Neuronal stem cell (in vitro differentiated cells): ENCODE measurements at regions not wholly inside any gene's neighbourhood (a gene's known extent, or its start where the extent isn't known, plus 50 kb on each side); places are given as distances from the start of the nearest gene placed in this dataset.
"Not testable (repeated sequence)": the region's sequence is repeated elsewhere in the genome, so short reads cannot be mapped to it uniquely, and the experiment has no call there.

Experiments
- DNase-seq: peaks from one replicate; pipeline ENCODE4 v3.0.0-alpha.2; 2013; ENCODE audit warnings: low spot score
- H2AFZ ChIP-seq: one replicate; pipeline ENCODE4 v1.6.1; 2013; ENCODE audit warnings: mild to moderate bottlenecking, low read length, inconsistent platforms
- H2AK5ac ChIP-seq: 2 replicates; pipeline ENCODE4 v1.6.1; 2013; ENCODE audit warnings: low read depth, mild to moderate bottlenecking, inconsistent platforms, low read length, moderate library complexity, mixed read lengths
- H2BK120ac ChIP-seq: 2 replicates; pipeline ENCODE4 v1.6.1; 2013; ENCODE audit warnings: low read depth, mild to moderate bottlenecking, inconsistent platforms, low read length, moderate library complexity, mixed read lengths
- H2BK12ac ChIP-seq: one replicate; pipeline ENCODE4 v1.6.1; 2013; ENCODE audit warnings: low read length, inconsistent platforms
- H2BK15ac ChIP-seq: 2 replicates; pipeline ENCODE4 v1.6.1; 2013; ENCODE audit warnings: mild to moderate bottlenecking, low read length, inconsistent platforms, mixed read lengths
- H2BK5ac ChIP-seq: one replicate; pipeline ENCODE4 v1.6.1; 2013; ENCODE audit warnings: inconsistent platforms, mild to moderate bottlenecking, low read length, moderate library complexity
- H3K14ac ChIP-seq: one replicate; pipeline ENCODE4 v1.6.1; 2013; ENCODE audit warnings: low read length, inconsistent platforms
- H3K18ac ChIP-seq: 2 replicates; pipeline ENCODE4 v1.6.1; 2013; ENCODE audit warnings: low read length, inconsistent platforms
- H3K23ac ChIP-seq: 2 replicates; pipeline ENCODE4 v1.6.1; 2013; ENCODE audit warnings: low read depth, mild to moderate bottlenecking, mixed read lengths, low read length, inconsistent platforms; ENCODE audit not compliant: poor library complexity
- H3K27ac ChIP-seq: replicated peaks from 3 replicates; pipeline ENCODE4 v1.5.1; 2013; ENCODE audit warnings: low read length, inconsistent platforms
- H3K27me3 ChIP-seq, 3 experiments: 2 replicates each; pipeline ENCODE4 v1.6.1; 2013; ENCODE audit warnings: low read length in 3 of 3, mild to moderate bottlenecking in 2 of 3, inconsistent platforms in 1 of 3, low read depth in 1 of 3, mixed read lengths in 1 of 3, moderate library complexity in 1 of 3; ENCODE audit not compliant: control insufficient read depth in 3 of 3, insufficient read depth in 3 of 3
- H3K36me3 ChIP-seq, 2 donors: replicated peaks in 1 of 2; 2 replicates each; pipeline ENCODE4 v1.6.1; 2013; ENCODE audit warnings: low read length in 2 of 2; ENCODE audit not compliant: control insufficient read depth in 2 of 2, insufficient read depth in 2 of 2
- H3K4ac ChIP-seq: 2 replicates; pipeline ENCODE4 v1.6.1; 2013; ENCODE audit warnings: inconsistent platforms, mild to moderate bottlenecking, low read length, moderate library complexity
- H3K4me1 ChIP-seq, 2 donors: 1 replicate in 1 of 2; 2 replicates in 1 of 2; pipeline ENCODE4 v1.6.1; 2013; ENCODE audit warnings: low read length in 2 of 2, low read depth in 1 of 2; ENCODE audit not compliant: control insufficient read depth in 2 of 2, insufficient read depth in 1 of 2
- H3K4me2 ChIP-seq: one replicate; pipeline ENCODE4 v1.6.1; 2013; ENCODE audit warnings: mild to moderate bottlenecking, low read length, inconsistent platforms; ENCODE audit not compliant: insufficient read depth, poor library complexity, severe bottlenecking
- H3K4me3 ChIP-seq, 2 donors: 2 replicates each; pipeline ENCODE4 v1.5.1; 2013; ENCODE audit warnings: low read length in 2 of 2, mild to moderate bottlenecking in 2 of 2, inconsistent platforms in 1 of 2, moderate library complexity in 1 of 2
- H3K79me1 ChIP-seq: one replicate; pipeline ENCODE4 v1.6.1; 2013; ENCODE audit warnings: low read depth, mild to moderate bottlenecking, inconsistent platforms, low read length, moderate library complexity
- H3K9ac ChIP-seq: one replicate; pipeline ENCODE4 v1.6.1; 2013; ENCODE audit warnings: mild to moderate bottlenecking, low read depth, low read length, inconsistent platforms; ENCODE audit not compliant: poor library complexity
- H3K9me3 ChIP-seq, 2 donors: replicated peaks in 1 of 2; 2 replicates each; pipeline versions ENCODE3 to v1.6.1; 2013; ENCODE audit warnings: low read length in 2 of 2, mild to moderate bottlenecking in 2 of 2, inconsistent platforms in 1 of 2, low read depth in 1 of 2, mixed read lengths in 1 of 2, moderate library complexity in 1 of 2; ENCODE audit not compliant: control insufficient read depth in 2 of 2, insufficient read depth in 1 of 2
- H4K8ac ChIP-seq: one replicate; pipeline ENCODE4 v1.6.1; 2013; ENCODE audit warnings: low read depth, mild to moderate bottlenecking, inconsistent platforms, low read length, moderate library complexity
- H4K91ac ChIP-seq: one replicate; pipeline ENCODE4 v1.6.1; 2013; ENCODE audit warnings: low read length, low read depth, mild to moderate bottlenecking, inconsistent platforms; ENCODE audit not compliant: poor library complexity
- WGBS, 2 donors: extraction: QIAGEN DNeasy Blood & Tissue Kit; methylation state at CpG; one replicate each; pipeline ENCODE4 v1.1.7; 2013; ENCODE audit warnings: missing lambda C conversion rate in 2 of 2, mixed read lengths in 1 of 2; ENCODE audit not compliant: insufficient read length in 2 of 2, insufficient replicate concordance in 1 of 2; ENCODE audit errors: extremely low coverage in 2 of 2; 5-methylcytosine and 5-hydroxymethylcytosine counted together

DNA sequence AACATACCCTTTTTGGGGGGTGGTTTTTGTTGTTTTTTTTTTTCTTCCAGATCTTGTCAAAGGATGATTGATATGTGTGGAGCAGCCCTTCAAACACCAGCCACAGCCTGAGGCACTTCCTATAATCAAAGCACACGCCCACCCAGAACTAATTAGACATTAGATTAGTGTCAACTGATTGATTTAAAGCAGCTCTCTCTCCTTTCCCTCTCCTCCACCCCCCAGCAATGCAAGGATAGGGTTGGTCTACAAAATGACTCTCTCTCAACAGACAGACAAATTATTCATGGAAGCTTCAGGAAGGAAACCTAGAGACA is 250.3 kb upstream of the SOX9 start:
- Histone ChIP-seq H3K79me1 (no peaks in the 10 kb centered on the region), H3K23ac (no peak overlapping the region), H3K27ac (no peak overlapping the region), H3K4ac (no peak overlapping the region), H4K91ac (no peak overlapping the region), H3K18ac (no peak overlapping the region), H2BK12ac (no peak overlapping the region), H3K4me1 (peaks cover 2 to 8% of the 10 kb centered on the region in 2 donors), H2BK5ac (no peak overlapping the region), H4K8ac (no peak overlapping the region), H3K4me3 (no peak overlapping the region), H3K27me3 (no peaks in the 10 kb centered on the region), H3K14ac (no peak overlapping the region), H3K36me3 (no peaks in the 10 kb centered on the region), H3K4me2 (no peak overlapping the region), H2BK15ac (no peak overlapping the region), H3K9ac (no peak overlapping the region), H2AFZ (peak overlapping the region; percentile 51), H3K9me3 (no peaks in the 10 kb centered on the region), H2BK120ac (no peak overlapping the region), H2AK5ac (no peak overlapping the region)
- DNase-seq = no peak
- WGBS, 2 donors = no CpG with 5 or more reads among the region's 1 CpG

- H3K27ac ChIP-seq = no peak overlapping the region
- peaks cover 2 to 8% of the 10 kb centered on the region in 2 donors for H3K4me1 ChIP-seq
- no peak for DNase-seq
- H3K9me3 ChIP-seq = no peaks in the 10 kb centered on the region
- H3K27me3 ChIP-seq = no peaks in the 10 kb centered on the region
- H4K91ac ChIP-seq = no peak overlapping the region
- H3K14ac ChIP-seq = no peak overlapping the region
- H2BK5ac ChIP-seq = no peak overlapping the region
- no peak overlapping the region for H2BK120ac ChIP-seq
- no CpG with 5 or more reads among the region's 6 CpGs for WGBS, 2 donors
- H3K79me1 ChIP-seq = no peaks in the 10 kb centered on the region
- no peak overlapping the region for H3K4ac ChIP-seq
- H3K18ac ChIP-seq = peak overlapping the region; percentile 32
- H3K36me3 ChIP-seq = no peaks in the 10 kb centered on the region
- H3K4me3 ChIP-seq = no peak overlapping the region
- H3K23ac ChIP-seq = no peak overlapping the region
- H4K8ac ChIP-seq = no peak overlapping the region
- no peak overlapping the region for H2BK15ac ChIP-seq
- H2AK5ac ChIP-seq = no peak overlapping the region
- no peak overlapping the region for H3K4me2 ChIP-seq
- no peak overlapping the region for H3K9ac ChIP-seq
- no peak overlapping the region for H2BK12ac ChIP-seq
- no peak overlapping the region for H2AFZ ChIP-seq
Observed at GRCh38 chr17:71872843-71873485, 247.9 kb upstream of the SOX9 start.

- not testable (repeated sequence) for H3K18ac ChIP-seq, H3K4me3 ChIP-seq, H2AFZ ChIP-seq, H3K23ac ChIP-seq, H3K36me3 ChIP-seq, H3K27ac ChIP-seq, H3K9ac ChIP-seq, H2BK120ac ChIP-seq, DNase-seq, H3K9me3 ChIP-seq, H3K14ac ChIP-seq, H3K27me3 ChIP-seq, H4K91ac ChIP-seq, H3K4me2 ChIP-seq, H4K8ac ChIP-seq, H3K79me1 ChIP-seq, H3K4me1 ChIP-seq, H3K4ac ChIP-seq, H2BK15ac ChIP-seq, H2BK12ac ChIP-seq, H2AK5ac ChIP-seq, H2BK5ac ChIP-seq
- no CpG with 5 or more reads among the region's 2 CpGs for WGBS, 2 donors
Observed at GRCh38 chr17:71874773-71875172, 246.0 kb upstream of the SOX9 start.

- Histone ChIP-seq H3K23ac (no peak overlapping the region), H2BK120ac (no peak overlapping the region), H3K4me2 (no peak overlapping the region), H2BK12ac (no peak overlapping the region), H3K36me3 (no peaks in the 10 kb centered on the region), H2BK15ac (no peak overlapping the region), H3K9me3 (no peaks in the 10 kb centered on the region), H3K27me3 (no peaks in the 10 kb centered on the region), H4K91ac (no peak overlapping the region), H3K4ac (no peak overlapping the region), H3K4me1 (no peaks in the 10 kb centered on the region), H3K4me3 (no peak overlapping the region), H2AK5ac (no peak overlapping the region), H3K27ac (no peak overlapping the region), H3K9ac (no peak overlapping the region), H3K18ac (no peak overlapping the region), H2BK5ac (no peak overlapping the region), H3K14ac (no peak overlapping the region), H2AFZ (no peak overlapping the region), H4K8ac (no peak overlapping the region), H3K79me1 (no peaks in the 10 kb centered on the region)
- no CpG with 5 or more reads among the region's 1 CpG for WGBS, 2 donors
- no peak for DNase-seq
Observed at GRCh38 chr17:71878271-71878670, 242.5 kb upstream of the SOX9 start.
